ENCODE measurements at regions not wholly inside any gene's neighbourhood (a gene's known extent, or its start where the extent isn't known, plus 50 kb on each side); places are given as distances from the start of the nearest gene placed in this dataset.
"Not testable (repeated sequence)": the region's sequence is repeated elsewhere in the genome, so short reads cannot be mapped to it uniquely, and the experiment has no call there.

DNA sequence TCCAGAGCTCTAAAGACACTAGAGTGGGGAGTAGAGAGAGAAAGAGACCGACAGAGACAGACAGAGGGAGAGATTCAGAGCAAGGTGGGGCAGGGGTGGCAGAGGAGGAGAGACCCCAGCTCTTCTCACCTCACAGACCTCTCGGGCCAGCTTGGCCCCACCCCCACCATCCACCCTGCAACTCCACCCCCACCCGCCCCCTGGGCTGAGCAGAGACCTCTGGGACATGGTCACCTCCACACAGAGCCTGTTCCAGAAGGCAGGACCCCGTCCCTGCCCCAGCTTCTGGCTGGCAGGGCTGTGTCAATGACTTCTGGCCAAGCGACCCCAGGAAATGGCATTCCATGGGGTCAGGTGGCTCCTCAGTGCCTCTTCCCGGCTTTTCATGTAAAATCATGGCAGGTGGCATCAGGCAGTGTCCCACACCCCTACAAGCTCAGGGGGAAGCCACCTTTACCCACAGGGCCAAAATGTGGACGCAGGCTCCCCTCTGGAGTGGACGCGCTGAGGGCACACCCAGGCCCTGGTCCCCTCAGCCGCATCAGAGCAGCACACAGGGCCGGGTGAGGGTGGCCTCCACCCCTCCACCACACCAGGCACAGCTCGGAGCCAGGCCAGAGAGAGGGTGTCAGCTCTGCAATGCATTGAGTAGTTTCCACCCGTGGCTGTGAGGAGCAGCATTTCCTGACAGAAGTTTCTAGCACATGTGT lies 131.2 kb upstream of the LPCAT1 start:
- intact Hi-C loops (cut with micrococcal nuclease), result no loop called here

DNA sequence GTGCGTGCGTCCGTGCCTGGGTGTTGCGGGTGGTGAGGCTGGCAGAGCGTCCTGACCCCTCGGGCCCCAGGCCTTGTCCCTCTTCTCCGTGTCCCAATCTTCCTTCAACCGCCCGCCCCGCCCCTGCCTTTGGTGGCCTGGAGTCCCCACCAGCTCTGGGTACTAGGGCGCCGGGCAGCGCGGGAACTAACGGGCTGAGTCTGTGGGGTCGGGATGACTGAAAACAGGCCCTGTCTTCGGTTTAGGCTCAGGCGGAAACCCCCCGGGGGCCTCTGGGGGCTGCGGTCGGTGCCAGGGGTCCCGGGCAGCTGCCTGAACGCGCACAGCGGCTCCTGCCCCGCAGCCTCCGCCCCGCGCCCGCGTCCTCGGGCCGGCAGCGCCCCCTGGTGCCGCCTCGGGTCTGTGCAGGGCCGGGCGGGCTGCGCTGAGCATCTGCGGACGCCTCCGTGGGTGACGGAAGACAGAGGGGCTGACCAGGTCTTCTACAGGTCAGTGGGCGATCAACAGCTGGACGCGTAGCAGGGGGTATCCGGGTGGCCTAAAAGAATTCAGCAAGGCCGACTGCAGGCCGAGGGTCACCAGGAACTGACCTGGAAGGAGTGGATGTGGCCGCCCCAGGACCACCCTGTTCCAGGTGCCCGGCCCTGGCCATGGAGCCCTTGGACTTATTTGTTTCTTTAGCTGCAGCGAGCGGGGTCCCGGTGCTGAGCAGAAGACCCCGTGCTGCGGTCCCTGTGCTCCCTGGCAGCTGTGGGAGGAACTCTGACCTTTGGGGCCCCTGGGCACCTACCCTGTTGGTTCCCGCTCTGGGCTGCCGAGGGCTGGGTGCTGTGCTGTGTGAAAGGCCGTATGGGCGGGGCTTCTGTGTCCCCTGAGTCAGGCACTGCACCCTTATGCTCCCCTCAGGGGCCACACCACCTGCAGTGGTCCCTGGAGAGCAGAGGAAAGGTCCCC lies 130.2 kb upstream of the LPCAT1 start:
- intact Hi-C loops (cut with micrococcal nuclease), result not testable (repeated sequence)

DNA sequence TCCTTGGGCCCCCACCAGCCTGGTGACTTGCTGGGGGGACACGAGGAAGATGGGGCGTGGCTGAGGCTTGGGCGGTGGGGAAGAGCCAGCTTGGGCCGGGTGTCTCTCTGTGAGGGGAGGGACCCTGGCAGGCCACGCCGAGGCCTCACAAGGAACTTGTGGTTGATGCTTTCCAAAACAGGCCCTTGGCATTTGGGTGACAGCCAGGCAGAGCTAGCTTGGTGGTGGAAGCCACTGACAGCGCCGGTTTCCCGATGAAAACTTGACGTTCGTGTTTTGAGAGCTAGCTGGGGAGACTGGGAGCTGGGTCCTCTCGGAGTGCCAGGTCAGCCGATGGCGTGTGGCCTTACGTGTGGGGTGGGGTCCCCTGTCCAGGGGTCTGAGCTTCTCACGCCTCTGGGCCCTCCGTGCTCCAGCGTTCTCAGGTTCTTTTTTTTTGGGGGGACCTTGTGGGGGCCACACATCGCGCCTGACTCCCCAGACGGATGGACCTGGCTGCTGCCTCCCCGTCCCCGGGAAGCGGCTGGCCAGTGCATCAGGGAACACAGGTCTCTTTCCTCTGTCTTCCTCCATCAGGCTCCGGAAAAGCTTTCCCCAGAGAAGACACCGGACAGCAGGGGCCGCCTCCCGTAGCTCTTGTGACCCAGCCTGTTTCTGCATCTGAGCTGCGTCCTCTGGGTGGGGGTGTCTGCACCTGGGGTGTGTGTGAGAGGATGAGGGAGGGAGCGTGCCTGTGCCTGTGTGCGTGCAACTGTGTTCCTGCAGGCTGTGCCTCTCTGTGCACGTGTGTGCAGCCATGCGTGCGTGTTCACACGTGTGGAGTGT lies 129.3 kb upstream of the LPCAT1 start:
- intact Hi-C loops (cut with micrococcal nuclease), result no loop called here

DNA sequence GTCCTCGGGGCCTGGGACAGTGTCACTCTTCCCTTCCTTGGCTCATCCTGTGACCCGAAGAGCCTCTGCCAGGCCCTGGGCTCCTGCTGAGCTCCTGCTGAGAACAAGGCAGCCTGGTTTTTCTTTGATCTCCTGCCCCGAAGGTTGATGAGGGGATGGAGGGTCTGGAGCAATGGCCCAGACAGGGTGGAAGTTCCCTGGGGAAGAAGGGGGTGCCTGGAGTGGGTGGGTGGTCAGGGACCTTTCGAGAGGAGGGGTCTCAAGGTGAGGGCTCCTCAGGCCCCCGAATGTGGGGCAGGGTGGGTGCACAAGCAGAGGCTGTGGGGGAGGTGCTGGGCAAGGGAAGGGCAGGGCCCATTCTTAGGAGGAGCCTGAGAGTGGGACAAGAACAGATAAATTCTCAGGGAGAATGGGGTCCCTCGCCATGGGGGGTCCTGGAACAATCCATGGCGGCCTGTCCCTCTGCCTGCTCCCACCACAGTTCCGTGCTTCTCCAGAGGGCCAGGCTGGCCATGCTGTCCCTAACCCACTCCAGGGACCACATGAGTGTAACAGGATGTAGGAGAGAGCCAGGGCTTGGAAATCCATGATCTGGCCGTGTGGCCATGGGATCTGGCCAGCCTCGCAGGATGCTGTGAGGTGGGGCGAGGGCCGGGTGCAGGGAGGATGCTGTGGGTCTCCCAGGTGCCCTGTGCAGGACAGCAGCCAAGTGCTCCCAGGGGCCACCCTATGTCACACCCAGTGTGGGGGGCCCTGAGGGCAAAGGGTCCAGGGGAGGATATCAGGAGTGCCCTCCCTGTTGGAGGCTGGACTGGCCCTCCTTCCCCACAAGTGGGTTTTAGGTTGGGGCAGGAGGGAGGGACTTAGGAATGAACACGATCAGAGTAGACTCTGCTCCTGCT lies 128.5 kb upstream of the LPCAT1 start:
- intact Hi-C loops (cut with micrococcal nuclease), result no loop called here

DNA sequence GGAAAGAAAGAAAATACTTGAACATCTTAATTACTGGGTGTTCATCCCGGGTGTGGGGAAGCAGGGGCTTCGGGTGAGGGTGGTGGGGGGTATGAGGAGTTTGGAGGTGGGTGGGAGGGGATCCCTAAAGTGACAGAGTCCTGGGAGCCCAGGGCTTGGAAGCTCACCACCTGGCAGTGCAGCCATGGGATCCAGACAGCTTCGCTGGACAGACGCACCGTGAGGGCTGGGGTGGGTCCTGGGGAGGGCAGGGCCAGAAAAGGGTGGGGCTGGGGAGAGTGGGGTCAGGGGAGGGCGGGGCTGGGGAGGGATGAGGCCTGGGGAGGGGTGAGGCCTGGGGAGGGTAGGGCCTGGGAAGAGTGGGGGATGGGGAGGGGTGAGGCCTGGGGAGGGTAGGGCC lies 127.5 kb upstream of the LPCAT1 start:
- intact Hi-C loops (cut with micrococcal nuclease), result no loop called here

DNA sequence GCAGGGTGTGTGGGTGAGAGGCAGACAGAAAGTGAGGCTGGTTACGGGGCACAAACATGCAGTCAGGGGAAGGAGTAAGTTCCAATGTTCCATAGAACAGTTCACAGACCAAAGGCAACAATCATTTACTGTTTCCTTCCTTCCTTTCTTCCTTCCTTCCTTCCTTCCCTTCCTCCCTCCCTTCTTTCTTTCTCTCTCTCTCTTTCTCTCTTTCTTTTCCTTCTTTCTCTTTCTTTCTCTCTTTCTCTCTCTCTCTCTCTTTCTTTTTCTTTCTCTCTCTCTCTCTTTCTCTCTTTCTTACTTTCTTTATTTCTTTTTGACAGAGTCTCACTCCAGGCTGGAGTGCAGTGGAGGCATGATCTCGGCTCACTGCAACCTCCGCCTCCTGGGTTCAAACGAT lies 125.8 kb upstream of the LPCAT1 start:
- intact Hi-C loops (cut with micrococcal nuclease), result no loop called here

DNA sequence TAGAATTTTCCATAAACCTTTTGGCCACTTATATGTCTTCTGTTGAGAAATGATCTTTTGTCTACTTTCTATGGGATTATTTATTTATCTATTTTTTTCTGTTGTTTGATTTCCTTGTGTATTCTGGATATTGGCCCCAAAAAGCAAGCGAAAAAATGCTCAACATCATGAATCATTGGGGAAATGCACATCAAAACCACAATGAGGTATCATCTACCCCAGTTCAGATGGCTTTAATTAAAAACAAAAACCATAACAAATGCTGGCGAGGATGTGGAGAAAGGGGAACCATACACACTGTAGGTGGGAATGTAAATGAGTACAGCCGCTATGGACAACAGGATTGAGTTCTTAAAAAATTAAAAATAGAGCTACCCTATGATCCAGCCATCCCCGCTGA lies 125.0 kb upstream of the LPCAT1 start:
- intact Hi-C loops (cut with micrococcal nuclease), result no loop called here

DNA sequence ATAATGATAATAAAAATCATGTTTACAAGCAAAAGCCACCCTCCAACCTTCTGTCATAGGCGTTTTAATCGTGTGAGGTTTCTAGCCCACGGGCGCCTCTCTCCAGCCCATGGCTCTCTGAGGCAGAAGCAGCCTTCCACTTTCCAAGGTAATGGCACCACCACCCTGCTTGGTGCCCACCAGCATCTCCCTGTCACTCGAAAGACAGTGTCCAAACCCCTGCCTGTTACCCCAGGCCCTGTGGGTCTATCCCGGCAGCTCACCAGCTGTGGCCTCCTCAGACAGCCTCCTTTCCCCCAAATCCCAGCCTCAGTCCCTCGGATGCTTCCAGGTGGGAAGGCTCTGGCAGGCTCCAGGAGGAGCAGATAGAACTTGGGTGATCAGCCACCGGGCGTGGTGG lies 123.8 kb upstream of the LPCAT1 start:
- intact Hi-C loops (cut with micrococcal nuclease), result no loop called here

DNA sequence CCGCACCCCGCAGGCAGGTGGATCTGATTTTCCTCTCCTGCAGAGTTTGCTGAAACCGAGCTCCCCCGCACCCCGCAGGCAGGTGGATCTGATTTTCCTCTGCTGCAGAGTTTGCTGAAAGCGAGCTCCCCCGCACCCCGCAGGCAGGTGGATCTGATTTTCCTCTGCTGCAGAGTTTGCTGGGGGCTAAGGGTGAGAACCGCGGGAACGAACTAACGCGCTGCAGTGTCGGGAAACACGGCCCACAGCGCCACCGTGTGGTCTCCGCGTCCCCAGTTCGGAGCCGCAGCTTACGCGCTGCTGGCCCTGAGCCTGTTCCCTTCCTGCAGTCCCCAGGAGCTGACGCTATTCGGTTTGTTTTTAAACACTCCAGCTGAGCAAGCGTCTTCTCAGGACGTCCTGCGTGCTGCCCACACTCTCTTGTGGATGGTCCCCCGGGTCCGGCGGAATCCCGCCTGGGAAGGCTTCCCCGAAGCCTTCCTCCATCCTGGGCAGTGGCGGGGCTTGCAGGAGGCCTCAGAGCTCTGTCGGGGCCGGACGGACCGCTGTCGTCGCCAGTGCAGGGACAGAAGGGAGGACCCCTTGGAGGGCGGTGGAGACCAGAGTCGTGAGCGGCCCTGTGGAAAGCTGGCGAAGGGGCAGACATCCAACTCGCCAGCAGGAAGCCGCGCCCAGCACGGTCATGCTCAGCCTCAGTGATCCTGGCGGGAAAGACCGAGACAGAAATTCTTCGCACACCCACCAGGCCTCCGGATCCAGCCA lies 121.2 kb upstream of the LPCAT1 start:
- intact Hi-C loops (cut with micrococcal nuclease), result loop anchor here (1.0 to 5.0 kb wide), 2 partner anchors 123 to 477 kb away; partner anchors contain the start of gene LPCAT1

DNA sequence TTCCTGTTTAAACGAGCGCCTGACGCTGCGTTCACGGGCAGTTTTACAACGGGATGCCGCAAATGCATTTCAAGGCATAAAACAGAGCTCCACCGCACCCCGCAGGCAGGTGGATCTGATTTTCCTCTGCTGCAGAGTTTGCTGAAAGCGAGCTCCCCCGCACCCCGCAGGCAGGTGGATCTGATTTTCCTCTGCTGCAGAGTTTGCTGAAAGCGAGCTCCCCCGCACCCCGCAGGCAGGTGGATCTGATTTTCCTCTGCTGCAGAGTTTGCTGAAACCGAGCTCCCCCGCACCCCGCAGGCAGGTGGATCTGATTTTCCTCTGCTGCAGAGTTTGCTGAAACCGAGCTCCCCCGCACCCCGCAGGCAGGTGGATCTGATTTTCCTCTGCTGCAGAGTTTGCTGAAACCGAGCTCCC lies 120.6 kb upstream of the LPCAT1 start:
- intact Hi-C loops (cut with micrococcal nuclease), result loop anchor here (5.0 kb wide), 1 partner anchor 122 kb away; the partner anchor contains the start of gene LPCAT1

DNA sequence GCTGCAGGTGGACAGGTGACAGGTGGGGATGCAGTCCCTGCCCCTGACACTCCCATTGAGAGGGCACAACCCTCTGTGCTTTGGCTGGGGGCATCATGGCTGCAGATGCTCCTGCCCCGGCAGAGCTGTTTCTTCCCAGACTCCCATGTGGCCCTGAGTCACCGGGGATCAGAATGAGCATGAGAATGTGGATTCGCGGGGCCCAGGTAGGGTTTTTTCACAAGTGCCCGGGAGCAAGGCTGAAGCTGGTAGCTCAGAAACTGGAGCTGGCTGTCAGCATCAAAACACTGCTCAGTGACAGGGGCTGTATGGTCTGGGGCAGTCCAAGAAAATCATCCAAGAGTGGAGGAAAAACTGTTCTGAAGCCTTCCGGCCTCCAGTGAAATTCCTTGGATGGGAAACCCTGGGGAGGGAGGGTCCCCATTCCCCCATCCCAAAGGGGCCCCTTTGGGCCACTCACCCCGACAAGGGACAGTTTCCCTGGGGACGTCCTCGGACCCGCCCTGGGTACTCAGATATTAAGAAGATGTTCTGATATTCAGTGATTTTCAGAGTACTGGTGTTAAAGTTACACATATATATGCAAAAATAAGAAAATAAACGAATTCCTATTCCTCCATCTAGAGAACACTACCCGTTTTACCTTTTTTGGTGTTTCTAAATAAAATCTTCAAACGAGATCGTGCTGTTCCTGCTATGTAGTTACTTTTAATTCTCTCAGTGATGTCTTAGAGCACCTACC lies 120.1 kb upstream of the LPCAT1 start:
- intact Hi-C loops (cut with micrococcal nuclease), result loop anchor here (5.0 kb wide), 1 partner anchor 122 kb away; the partner anchor contains the start of gene LPCAT1

DNA sequence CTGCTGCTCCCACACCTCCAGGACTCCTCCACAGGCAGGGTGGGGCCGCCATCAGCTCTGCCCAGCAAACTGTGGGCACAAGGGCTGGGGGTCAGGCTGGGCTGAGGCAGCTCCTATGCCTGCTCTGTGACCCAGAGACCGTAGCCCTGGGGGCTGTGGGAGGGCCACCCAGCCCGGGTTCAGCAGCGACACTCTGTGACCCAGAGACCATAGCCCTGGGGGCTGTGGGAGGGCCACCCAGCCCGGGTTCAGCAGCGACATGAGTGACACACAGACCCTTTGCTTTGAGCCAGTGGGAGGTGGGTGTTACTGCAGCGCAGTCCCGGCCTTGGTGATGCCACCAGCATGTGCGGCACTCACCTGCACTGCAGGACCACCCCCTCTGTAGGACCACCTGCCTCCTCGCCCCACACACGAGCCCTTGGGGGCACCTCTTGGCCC lies 118.9 kb upstream of the LPCAT1 start:
- intact Hi-C loops (cut with micrococcal nuclease), result loop anchor here (5.0 kb wide), 1 partner anchor 120 kb away; the partner anchor contains the start of gene LPCAT1

DNA sequence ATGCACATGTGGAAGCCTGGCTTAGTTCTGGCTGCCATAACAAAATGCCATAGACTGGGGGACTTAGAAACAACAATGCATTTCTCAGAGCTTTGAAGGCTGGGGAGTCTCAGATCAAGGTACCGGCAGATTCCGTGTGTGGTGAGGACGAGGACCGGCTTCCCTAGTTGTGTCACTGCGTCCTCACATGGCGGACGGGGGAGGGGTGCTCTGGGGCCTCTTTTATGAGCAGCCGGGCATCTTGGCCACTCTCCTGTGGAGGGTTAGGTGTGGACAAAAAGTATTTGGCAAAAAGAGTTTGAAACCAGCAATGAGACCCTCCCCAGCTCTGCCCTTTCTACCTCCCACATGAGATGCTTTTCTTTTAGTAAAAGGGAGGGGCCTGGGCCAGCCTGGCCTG lies 118.5 kb upstream of the LPCAT1 start:
- intact Hi-C loops (cut with micrococcal nuclease), result loop anchor here (5.0 kb wide), 1 partner anchor 120 kb away; the partner anchor contains the start of gene LPCAT1

DNA sequence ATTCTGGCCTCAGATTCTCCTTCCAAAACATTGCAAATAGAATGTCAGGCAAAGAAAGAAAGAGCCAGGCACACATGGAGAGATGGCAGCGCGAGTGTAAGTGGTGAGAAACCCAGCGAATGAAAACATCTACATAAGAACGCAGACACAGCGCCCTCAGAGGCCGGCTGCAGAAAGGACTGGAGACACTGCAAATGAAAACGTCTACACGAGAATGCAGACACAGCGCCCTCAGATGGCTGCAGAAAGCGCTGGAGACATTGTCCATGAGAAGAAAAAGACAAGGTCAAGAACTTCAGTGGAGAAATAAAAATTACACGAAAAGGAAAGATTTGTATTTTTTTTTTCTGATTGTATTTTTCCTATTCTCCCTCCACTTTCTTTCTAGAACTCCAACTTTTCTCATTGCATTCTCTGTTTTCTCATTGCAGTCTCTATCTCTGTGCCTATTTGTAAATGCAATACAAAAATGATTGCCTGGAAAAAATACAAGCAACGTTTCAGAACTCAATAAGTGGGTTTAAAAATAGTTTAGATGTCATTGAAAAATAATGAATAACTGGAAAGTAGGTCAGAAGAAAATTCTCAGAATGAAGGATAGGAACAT lies 117.9 kb upstream of the LPCAT1 start:
- intact Hi-C loops (cut with micrococcal nuclease), result loop anchor here (1.0 to 5.0 kb wide), 5 partner anchors 119 to 717 kb away; partner anchors contain the start of gene LPCAT1

DNA sequence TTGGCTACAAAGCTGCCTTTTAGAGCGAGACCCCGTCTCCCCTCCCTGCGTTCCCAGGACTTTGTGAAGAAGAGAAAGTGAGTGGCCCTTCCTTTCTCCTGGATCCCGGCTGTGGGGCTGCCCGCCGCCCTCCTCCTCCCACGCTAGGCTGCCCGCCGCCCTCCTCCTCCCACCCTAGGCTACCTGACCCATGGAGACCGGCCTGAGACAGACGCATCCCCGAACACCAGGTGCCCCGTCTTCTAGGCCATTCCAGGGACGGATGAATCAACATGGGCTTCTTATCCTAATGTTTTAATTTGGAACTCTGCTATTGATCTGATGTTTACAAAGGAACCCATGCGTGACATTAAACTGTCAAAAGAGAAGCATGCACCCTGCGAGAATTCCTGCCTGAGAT lies 117.3 kb upstream of the LPCAT1 start:
- intact Hi-C loops (cut with micrococcal nuclease), result loop anchor here (1.0 to 5.0 kb wide), 5 partner anchors 119 to 716 kb away; partner anchors contain the start of gene LPCAT1

DNA sequence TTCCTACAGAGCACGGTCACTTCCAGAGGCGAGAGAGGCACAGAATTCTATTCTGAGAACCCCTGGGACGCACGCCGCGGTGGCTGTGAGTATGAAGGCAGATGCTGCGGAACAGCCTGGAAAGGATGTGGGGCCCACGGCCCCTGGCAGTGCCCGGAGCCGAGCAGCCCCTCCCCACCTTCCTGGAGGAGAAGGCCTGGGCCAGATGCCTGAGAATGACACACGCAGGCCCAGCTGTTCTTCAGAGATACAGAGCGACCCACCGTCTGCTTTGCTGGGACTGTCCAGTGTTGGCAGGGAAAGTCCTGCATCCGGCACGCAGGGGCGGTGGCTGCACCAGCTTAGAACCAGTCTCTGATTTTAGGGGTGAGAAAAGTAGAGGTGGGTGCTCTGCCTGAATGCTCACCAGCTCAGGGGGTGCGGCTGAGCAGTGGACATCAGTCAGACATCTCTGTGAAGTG lies 116.7 kb upstream of the LPCAT1 start:
- intact Hi-C loops (cut with micrococcal nuclease), result loop anchor here (2.0 to 5.0 kb wide), 3 partner anchors 118 to 716 kb away; partner anchors contain the start of gene LPCAT1

DNA sequence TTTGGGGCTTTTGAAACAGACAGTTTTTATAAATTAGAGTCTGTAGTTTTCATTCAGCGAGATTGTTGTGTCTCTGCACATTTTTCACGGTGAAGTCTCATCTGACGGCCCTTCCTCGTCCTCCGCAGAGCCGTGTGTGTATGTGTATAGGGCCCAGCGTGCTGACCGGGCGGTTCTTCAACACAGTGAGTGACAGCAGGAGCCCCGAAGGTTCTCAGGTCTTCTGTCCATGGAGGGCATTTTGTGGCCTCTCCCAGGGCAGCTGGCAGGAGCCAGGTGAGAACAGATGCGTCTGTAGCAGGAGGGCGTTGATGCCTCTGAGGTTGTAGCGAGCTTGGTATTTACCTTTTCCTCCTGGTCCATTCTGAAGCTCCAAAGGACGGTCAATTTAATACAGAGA lies 116.0 kb upstream of the LPCAT1 start:
- intact Hi-C loops (cut with micrococcal nuclease), result loop anchor here (2.0 to 5.0 kb wide), 3 partner anchors 117 to 715 kb away; partner anchors contain the start of gene LPCAT1
